ENCODE measurements at regions not wholly inside any gene's neighbourhood (a gene's known extent, or its start where the extent isn't known, plus 50 kb on each side); places are given as distances from the start of the nearest gene placed in this dataset.

DNA sequence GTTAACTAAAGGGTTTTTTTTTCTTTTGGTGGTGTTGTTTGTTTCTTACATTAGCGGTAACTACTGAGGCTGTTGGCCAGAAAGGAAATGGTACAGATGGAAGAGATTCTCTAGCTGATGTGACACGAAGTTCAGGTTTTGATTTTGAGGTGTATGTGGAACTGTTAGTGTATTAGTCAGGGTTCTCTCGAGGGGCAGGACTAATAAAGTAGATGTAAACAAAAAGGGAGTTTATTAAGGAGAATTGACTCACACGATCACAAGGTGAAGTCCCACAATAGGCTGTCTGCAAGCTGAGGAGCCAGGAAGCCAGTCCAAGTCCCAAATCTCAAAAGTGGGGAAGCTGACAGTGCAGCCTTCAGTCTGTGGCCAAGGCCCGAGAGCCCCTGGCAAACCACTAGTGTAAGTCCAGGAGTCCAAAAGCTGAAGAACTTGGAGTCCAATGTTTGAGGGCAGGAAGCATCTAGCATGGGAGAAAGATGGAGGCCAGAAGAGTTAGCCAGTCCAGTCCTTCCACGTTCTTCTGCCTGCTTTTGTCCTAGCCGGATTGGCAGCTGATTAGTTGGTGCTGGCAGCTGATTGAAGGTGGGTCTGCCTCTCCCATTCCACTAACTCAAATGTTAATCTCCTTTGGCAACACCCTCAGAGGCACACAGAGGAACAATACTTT, 577.6 kb downstream of the EFNB2 start:
- TF ChIP-seq, protein P1, sequence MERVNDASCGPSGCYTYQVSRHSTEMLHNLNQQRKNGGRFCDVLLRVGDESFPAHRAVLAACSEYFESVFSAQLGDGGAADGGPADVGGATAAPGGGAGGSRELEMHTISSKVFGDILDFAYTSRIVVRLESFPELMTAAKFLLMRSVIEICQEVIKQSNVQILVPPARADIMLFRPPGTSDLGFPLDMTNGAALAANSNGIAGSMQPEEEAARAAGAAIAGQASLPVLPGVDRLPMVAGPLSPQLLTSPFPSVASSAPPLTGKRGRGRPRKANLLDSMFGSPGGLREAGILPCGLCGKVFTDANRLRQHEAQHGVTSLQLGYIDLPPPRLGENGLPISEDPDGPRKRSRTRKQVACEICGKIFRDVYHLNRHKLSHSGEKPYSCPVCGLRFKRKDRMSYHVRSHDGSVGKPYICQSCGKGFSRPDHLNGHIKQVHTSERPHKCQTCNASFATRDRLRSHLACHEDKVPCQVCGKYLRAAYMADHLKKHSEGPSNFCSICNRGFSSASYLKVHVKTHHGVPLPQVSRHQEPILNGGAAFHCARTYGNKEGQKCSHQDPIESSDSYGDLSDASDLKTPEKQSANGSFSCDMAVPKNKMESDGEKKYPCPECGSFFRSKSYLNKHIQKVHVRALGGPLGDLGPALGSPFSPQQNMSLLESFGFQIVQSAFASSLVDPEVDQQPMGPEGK (tag by site-specific recombination; IDR thresholded peaks at IDR 0.05), result no peak
- TF ChIP-seq, protein P2, sequence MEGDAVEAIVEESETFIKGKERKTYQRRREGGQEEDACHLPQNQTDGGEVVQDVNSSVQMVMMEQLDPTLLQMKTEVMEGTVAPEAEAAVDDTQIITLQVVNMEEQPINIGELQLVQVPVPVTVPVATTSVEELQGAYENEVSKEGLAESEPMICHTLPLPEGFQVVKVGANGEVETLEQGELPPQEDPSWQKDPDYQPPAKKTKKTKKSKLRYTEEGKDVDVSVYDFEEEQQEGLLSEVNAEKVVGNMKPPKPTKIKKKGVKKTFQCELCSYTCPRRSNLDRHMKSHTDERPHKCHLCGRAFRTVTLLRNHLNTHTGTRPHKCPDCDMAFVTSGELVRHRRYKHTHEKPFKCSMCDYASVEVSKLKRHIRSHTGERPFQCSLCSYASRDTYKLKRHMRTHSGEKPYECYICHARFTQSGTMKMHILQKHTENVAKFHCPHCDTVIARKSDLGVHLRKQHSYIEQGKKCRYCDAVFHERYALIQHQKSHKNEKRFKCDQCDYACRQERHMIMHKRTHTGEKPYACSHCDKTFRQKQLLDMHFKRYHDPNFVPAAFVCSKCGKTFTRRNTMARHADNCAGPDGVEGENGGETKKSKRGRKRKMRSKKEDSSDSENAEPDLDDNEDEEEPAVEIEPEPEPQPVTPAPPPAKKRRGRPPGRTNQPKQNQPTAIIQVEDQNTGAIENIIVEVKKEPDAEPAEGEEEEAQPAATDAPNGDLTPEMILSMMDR (tag by site-specific recombination; IDR thresholded peaks at IDR 0.05), result no peak
- no peak for TF ChIP-seq YY1 (tag by site-specific recombination; IDR thresholded peaks at IDR 0.05)
- TF ChIP-seq TRIM28 (IDR thresholded peaks at IDR 0.05; ENCODE audit: borderline replicate concordance, low read length), result no peak
- TF ChIP-seq ZNF24 (tag by site-specific recombination; IDR thresholded peaks at IDR 0.05), result no peak
- no peak for TF ChIP-seq MZF1 (tag by site-specific recombination; IDR thresholded peaks at IDR 0.05; ENCODE audit: borderline replicate concordance)
- TF ChIP-seq KLF8 (tag by site-specific recombination; IDR thresholded peaks at IDR 0.05), result no peak
- TF ChIP-seq ZNF302 (tag by site-specific recombination; IDR thresholded peaks at IDR 0.05; ENCODE audit: low read depth), result no peak
- TF ChIP-seq ZBTB7A (tag by site-specific recombination; IDR thresholded peaks at IDR 0.05; ENCODE audit: low read depth), result no peak
- TF ChIP-seq ZNF510 (tag by site-specific recombination; IDR thresholded peaks at IDR 0.05; ENCODE audit: insufficient replicate concordance), result no peak
- no peak for TF ChIP-seq ZBTB21 (tag by site-specific recombination; IDR thresholded peaks at IDR 0.05)
- no peak for TF ChIP-seq ZNF660 (tag by site-specific recombination; IDR thresholded peaks at IDR 0.05)
- TF ChIP-seq ZNF626 (tag by site-specific recombination; IDR thresholded peaks at IDR 0.05), result no peak
